22Rv1 (cell line): ENCODE measurements at regions not wholly inside any gene's neighbourhood (a gene's known extent, or its start where the extent isn't known, plus 50 kb on each side); places are given as distances from the start of the nearest gene placed in this dataset.

Source experiments
- CTCF ChIP-seq: fragments of 450-650 bp; IDR thresholded peaks from 2 replicates; pipeline ENCODE4 v1.5.1; 2017; ENCODE audit warnings: mild to moderate bottlenecking
- ZFX ChIP-seq: fragments of 450-650 bp; IDR thresholded peaks from 2 replicates; pipeline ENCODE4 v1.6.1; 2017; ENCODE audit warnings: antibody characterized with exemption, borderline replicate concordance

- TF ChIP-seq CTCF, result no peak
- TF ChIP-seq ZFX, result no peak
These were observed 219.6 kb upstream of the RBBP8 start for GRCh38 chr18:22713511-22713910.
